ENCODE measurements at regions not wholly inside any gene's neighbourhood (a gene's known extent, or its start where the extent isn't known, plus 50 kb on each side); places are given as distances from the start of the nearest gene placed in this dataset.

GRCh38 chr6:23855497-23856116, 270.4 kb upstream of the NRSN1 start:
- no peak overlapping the region for H3K4me3 ChIP-seq
- TF ChIP-seq EP300 (IDR thresholded peaks at IDR 0.05), result no peak
- no peaks in the 10 kb centered on the region for H3K27me3 ChIP-seq
- H3K4me1 ChIP-seq, result no peaks in the 10 kb centered on the region
- no peak for DNase-seq (ENCODE audit: low spot score in 2 of 2)
- H3K36me3 ChIP-seq, result no peaks in the 10 kb centered on the region
- WGBS, 2 donors, result 95 to 98% methylated on average over 10 to 11 of the region's 23 CpGs
- H3K27ac ChIP-seq, result no peak overlapping the region
- peaks cover 0 to 7% (median 0%) of the 10 kb centered on the region in 4 donors for H3K9me3 ChIP-seq

DNA sequence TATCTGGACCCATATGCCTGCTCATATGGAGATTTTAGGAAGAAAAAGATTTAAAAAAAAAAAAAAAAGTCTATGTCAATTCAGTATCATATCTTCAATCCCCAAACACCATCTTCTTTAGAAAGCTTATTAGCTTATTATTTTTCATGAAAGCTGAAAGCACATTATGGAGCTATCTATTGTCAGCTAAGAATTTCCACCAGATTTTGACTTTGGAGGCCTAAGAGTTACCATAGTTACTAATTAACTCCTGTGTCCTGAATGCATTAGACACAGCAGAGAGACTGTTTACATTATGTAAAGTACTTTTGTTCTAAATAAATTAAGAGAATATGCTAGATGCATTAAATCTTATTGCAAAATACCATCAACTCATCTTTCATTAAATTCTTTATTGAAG, 255.5 kb upstream of the NRSN1 start:
- no peak for DNase-seq (ENCODE audit: low spot score in 2 of 2)
- peaks cover 0 to 9% (median 0%) of the 10 kb centered on the region in 4 donors for H3K9me3 ChIP-seq
- no peaks in the 10 kb centered on the region for H3K27me3 ChIP-seq
- no peak overlapping the region for H3K27ac ChIP-seq
- H3K4me1 ChIP-seq, result no peaks in the 10 kb centered on the region
- H3K36me3 ChIP-seq, result no peaks in the 10 kb centered on the region
- H3K4me3 ChIP-seq, result no peak overlapping the region
- no peak for TF ChIP-seq EP300 (IDR thresholded peaks at IDR 0.05)
- TF ChIP-seq, protein P1, sequence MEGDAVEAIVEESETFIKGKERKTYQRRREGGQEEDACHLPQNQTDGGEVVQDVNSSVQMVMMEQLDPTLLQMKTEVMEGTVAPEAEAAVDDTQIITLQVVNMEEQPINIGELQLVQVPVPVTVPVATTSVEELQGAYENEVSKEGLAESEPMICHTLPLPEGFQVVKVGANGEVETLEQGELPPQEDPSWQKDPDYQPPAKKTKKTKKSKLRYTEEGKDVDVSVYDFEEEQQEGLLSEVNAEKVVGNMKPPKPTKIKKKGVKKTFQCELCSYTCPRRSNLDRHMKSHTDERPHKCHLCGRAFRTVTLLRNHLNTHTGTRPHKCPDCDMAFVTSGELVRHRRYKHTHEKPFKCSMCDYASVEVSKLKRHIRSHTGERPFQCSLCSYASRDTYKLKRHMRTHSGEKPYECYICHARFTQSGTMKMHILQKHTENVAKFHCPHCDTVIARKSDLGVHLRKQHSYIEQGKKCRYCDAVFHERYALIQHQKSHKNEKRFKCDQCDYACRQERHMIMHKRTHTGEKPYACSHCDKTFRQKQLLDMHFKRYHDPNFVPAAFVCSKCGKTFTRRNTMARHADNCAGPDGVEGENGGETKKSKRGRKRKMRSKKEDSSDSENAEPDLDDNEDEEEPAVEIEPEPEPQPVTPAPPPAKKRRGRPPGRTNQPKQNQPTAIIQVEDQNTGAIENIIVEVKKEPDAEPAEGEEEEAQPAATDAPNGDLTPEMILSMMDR (IDR thresholded peaks at IDR 0.05), result no peak

DNA sequence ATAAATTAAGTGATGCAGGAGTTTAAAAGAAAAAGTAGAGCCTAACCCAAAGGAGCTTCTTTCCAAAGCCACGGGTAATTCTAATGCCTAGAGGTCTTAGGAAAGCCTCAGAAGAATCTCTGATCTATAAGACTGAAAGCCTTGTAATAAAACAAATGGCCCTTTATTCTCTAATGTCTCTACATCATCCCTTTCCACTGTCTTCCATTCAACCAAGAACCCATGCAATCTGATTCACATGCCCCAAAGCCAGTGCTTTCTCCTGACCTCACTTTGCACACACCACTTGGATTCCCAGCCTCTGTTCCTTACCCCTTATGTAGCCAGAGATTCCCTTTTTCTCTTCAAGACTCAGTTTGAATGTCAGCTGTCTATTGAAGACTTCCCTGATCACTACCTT, 252.9 kb upstream of the NRSN1 start:
- H3K4me3 ChIP-seq, result no peak overlapping the region
- no peaks in the 10 kb centered on the region for H3K36me3 ChIP-seq
- no peak for DNase-seq (ENCODE audit: low spot score in 2 of 2)
- H3K4me1 ChIP-seq, result no peaks in the 10 kb centered on the region
- WGBS, 2 donors, result 60 to 63% methylated on average over 1 of the region's 1 CpG
- no peaks in the 10 kb centered on the region for H3K9me3 ChIP-seq
- TF ChIP-seq POLR2A (IDR thresholded peaks at IDR 0.05), result no peak
- TF ChIP-seq, protein P1 (IDR thresholded peaks at IDR 0.05), result no peak
- TF ChIP-seq EP300 (IDR thresholded peaks at IDR 0.05), result no peak
- H3K27me3 ChIP-seq, result no peaks in the 10 kb centered on the region
- H3K27ac ChIP-seq, result no peak overlapping the region

GRCh38 chr6:23875006-23875405, 251.0 kb upstream of the NRSN1 start:
- 44 to 45% methylated on average over 1 of the region's 1 CpG for WGBS, 2 donors
- TF ChIP-seq, protein P1 (IDR thresholded peaks at IDR 0.05), result no peak
- no peak for TF ChIP-seq POLR2A (IDR thresholded peaks at IDR 0.05)
- TF ChIP-seq EP300 (IDR thresholded peaks at IDR 0.05), result no peak

GRCh38 chr6:23879816-23880215, 246.2 kb upstream of the NRSN1 start:
- DNase-seq (ENCODE audit: low spot score in 2 of 2), result no peak
- Histone ChIP-seq H3K9me3 (no peaks in the 10 kb centered on the region), H3K27me3 (no peaks in the 10 kb centered on the region), H3K4me1 (no peaks in the 10 kb centered on the region), H3K36me3 (no peaks in the 10 kb centered on the region), H3K4me3 (no peak overlapping the region), H3K27ac (no peak overlapping the region)
- TF ChIP-seq POLR2A (IDR thresholded peaks at IDR 0.05) (no peak), EP300 (IDR thresholded peaks at IDR 0.05) (no peak)
- TF ChIP-seq, protein P1 (IDR thresholded peaks at IDR 0.05), result no peak
- 85 to 90% methylated on average over 3 of the region's 3 CpGs for WGBS, 2 donors

More at GRCh38 chr6:23875006-23875405, 251.0 kb upstream of the NRSN1 start:
- Histone ChIP-seq H3K27me3 (no peaks in the 10 kb centered on the region), H3K27ac (no peak overlapping the region), H3K4me3 (no peak overlapping the region), H3K4me1 (no peaks in the 10 kb centered on the region), H3K9me3 (no peaks in the 10 kb centered on the region), H3K36me3 (no peaks in the 10 kb centered on the region)
- DNase-seq (ENCODE audit: low spot score in 2 of 2), result no peak

Measured in tibial nerve (tissue), 4 donors.